Breast epithelium (tissue), 3 donors: ENCODE measurements at regions not wholly inside any gene's neighbourhood (a gene's known extent, or its start where the extent isn't known, plus 50 kb on each side); places are given as distances from the start of the nearest gene placed in this dataset.

Experiments
- POLR2A ChIP-seq: fragments of 450-650 bp; IDR thresholded peaks from one replicate; pipeline ENCODE4 v1.6.1; 2016; ENCODE audit warnings: antibody characterized with exemption, mild to moderate bottlenecking, moderate library complexity
- POLR2AphosphoS5 ChIP-seq, 3 donors: sonication (generic); formaldehyde crosslinking; IDR thresholded peaks; one replicate each; pipeline ENCODE4 v1.6.1; 2017; ENCODE audit warnings: antibody characterized with exemption in 3 of 3
- TF ChIP-seq, protein P1 (sequence below), 3 donors: fragments of 450-650 bp; IDR thresholded peaks; one replicate each; pipeline ENCODE4 v1.5.1; 2016 to 2017; ENCODE audit warnings: antibody characterized with exemption in 3 of 3, mild to moderate bottlenecking in 3 of 3, moderate library complexity in 3 of 3

DNA sequence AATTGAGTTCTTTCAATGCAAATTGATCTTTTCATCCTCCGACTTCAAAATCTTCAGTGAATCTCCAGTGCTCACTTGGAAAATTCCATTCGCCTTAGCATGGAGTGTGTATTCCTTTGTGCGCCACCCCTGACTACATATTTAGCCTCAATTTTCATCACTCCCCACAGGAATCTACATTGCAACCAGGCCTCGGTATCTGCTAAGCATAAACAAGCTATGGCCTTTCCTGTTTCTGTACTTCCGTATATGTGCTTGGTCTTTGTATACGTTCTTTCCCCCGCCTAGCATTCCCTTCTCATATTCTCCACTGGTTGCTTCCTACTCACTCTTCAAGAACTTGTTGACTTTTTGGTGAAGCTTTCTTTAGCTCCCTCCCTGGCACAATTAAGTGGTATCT is 470.8 kb downstream of the LMO4 start:
- TF ChIP-seq, protein P1, sequence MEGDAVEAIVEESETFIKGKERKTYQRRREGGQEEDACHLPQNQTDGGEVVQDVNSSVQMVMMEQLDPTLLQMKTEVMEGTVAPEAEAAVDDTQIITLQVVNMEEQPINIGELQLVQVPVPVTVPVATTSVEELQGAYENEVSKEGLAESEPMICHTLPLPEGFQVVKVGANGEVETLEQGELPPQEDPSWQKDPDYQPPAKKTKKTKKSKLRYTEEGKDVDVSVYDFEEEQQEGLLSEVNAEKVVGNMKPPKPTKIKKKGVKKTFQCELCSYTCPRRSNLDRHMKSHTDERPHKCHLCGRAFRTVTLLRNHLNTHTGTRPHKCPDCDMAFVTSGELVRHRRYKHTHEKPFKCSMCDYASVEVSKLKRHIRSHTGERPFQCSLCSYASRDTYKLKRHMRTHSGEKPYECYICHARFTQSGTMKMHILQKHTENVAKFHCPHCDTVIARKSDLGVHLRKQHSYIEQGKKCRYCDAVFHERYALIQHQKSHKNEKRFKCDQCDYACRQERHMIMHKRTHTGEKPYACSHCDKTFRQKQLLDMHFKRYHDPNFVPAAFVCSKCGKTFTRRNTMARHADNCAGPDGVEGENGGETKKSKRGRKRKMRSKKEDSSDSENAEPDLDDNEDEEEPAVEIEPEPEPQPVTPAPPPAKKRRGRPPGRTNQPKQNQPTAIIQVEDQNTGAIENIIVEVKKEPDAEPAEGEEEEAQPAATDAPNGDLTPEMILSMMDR (IDR thresholded peaks at IDR 0.05) = no peak
- TF ChIP-seq POLR2A (no peak), POLR2AphosphoS5 (IDR thresholded peaks at IDR 0.05) (no peak)
